ENCODE measurements at regions not wholly inside any gene's neighbourhood (a gene's known extent, or its start where the extent isn't known, plus 50 kb on each side); places are given as distances from the start of the nearest gene placed in this dataset.
A peak's percentile ranks its signal among the peaks of the same experiment; 100 is the strongest.

DNA sequence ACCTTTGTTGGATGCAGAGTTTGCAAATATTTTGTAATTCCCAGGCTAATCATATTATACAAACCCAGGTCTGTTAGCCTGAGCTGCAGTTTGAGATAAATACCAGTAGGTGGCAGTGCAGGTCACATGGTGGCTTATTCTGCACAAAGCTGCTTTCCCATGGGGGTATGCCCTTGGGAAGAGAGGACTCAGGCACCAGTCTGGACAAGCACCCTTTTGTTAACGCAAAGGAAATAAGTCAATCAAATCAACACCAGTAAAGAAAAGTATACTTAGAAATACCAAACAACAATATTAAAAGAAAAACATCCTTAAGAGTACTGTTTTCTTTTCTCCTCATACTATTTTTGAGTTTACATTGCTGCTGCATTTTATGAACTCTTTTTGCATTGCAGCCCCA is 389.0 kb upstream of the ZFP42 start:
- no peak overlapping the region for H3K4me3 ChIP-seq
- no peaks in the 10 kb centered on the region for H3K4me1 ChIP-seq (ENCODE audit: low read depth)
- TF ChIP-seq, protein P1, sequence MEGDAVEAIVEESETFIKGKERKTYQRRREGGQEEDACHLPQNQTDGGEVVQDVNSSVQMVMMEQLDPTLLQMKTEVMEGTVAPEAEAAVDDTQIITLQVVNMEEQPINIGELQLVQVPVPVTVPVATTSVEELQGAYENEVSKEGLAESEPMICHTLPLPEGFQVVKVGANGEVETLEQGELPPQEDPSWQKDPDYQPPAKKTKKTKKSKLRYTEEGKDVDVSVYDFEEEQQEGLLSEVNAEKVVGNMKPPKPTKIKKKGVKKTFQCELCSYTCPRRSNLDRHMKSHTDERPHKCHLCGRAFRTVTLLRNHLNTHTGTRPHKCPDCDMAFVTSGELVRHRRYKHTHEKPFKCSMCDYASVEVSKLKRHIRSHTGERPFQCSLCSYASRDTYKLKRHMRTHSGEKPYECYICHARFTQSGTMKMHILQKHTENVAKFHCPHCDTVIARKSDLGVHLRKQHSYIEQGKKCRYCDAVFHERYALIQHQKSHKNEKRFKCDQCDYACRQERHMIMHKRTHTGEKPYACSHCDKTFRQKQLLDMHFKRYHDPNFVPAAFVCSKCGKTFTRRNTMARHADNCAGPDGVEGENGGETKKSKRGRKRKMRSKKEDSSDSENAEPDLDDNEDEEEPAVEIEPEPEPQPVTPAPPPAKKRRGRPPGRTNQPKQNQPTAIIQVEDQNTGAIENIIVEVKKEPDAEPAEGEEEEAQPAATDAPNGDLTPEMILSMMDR (IDR thresholded peaks at IDR 0.05), result peak; percentile 76
- DNase-seq (peak in 1 of 3 donors; percentile 35), ATAC-seq (peak; percentile 67)
- intact Hi-C loops (cut with DNase I, micrococcal nuclease), result no loop called here
- no peaks in the 10 kb centered on the region for H3K9me3 ChIP-seq
- H3K36me3 ChIP-seq (ENCODE audit: low read depth), result no peaks in the 10 kb centered on the region

DNA sequence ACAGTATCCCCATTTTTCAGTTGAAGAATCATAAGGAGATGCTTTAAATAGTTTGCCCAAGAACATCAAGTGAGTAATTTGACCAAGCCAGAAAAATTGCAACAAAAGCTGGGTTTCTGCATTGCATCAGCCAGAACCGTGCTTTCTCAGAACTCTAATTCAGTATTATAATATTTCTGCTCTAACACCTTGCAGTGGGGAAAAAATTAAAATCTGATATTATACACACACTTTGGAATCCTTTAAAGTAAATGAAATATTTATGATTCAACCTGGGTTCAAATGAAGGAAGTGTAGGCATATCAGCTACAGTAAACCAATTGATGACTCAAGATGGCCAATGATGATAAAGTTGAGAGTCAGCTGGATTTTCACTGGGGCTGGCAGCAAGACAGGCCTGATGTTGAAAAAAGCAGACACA is 387.6 kb upstream of the ZFP42 start:
- ATAC-seq (no peak), DNase-seq (no peak)
- H3K36me3 ChIP-seq (ENCODE audit: low read depth), result no peaks in the 10 kb centered on the region
- H3K4me1 ChIP-seq (ENCODE audit: low read depth), result no peaks in the 10 kb centered on the region
- H3K9me3 ChIP-seq, result no peaks in the 10 kb centered on the region
- H3K4me3 ChIP-seq, result no peak overlapping the region
- intact Hi-C loops (cut with DNase I, micrococcal nuclease), result no loop called here
- TF ChIP-seq, protein P1 (IDR thresholded peaks at IDR 0.05), result no peak

DNA sequence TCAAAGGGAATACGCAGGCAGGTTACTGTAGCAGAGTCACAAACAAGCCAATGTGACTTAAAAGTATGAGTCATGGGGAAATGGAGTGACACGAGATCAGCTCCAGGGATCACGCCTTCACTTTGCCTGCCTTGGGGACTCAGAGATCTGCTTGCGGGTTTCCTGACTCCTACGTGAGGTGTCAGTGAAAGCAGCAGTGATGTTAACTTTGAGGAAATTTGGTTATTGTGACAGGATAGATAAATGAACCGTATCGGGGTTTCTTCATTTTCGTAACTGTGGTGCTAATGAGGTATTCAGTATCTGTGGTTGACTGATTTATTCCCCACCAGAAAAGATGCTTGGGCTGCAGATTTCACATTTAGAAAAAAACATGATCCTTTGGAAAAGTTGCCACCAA is 383.3 kb upstream of the ZFP42 start:
- Histone ChIP-seq H3K4me1 (ENCODE audit: low read depth) (no peaks in the 10 kb centered on the region), H3K36me3 (ENCODE audit: low read depth) (no peaks in the 10 kb centered on the region), H3K4me3 (no peak overlapping the region), H3K9me3 (no peaks in the 10 kb centered on the region)
- intact Hi-C loops (cut with DNase I, micrococcal nuclease), result no loop called here
- DNase-seq (no peak), ATAC-seq (no peak)
- TF ChIP-seq, protein P1 (IDR thresholded peaks at IDR 0.05), result no peak

GRCh38 chr4:187613089-187613839 is 382.3 kb upstream of the ZFP42 start:
- H3K4me1 ChIP-seq (ENCODE audit: low read depth), result no peaks in the 10 kb centered on the region
- no peak for DNase-seq
- H3K36me3 ChIP-seq (ENCODE audit: low read depth), result no peaks in the 10 kb centered on the region
- H3K9me3 ChIP-seq, result no peaks in the 10 kb centered on the region
- intact Hi-C loops (cut with DNase I, micrococcal nuclease), result no loop called here
- ATAC-seq, result no peak
- TF ChIP-seq, protein P1 (IDR thresholded peaks at IDR 0.05), result no peak
- no peak overlapping the region for H3K4me3 ChIP-seq

GRCh38 chr4:187615972-187616371 is 379.6 kb upstream of the ZFP42 start:
- H3K4me3 ChIP-seq, result no peak overlapping the region
- no peaks in the 10 kb centered on the region for H3K9me3 ChIP-seq
- intact Hi-C loops (cut with DNase I, micrococcal nuclease), result no loop called here
- TF ChIP-seq, protein P1 (IDR thresholded peaks at IDR 0.05), result no peak
- DNase-seq (no peak), ATAC-seq (no peak)
- no peaks in the 10 kb centered on the region for H3K36me3 ChIP-seq (ENCODE audit: low read depth)
- H3K4me1 ChIP-seq (ENCODE audit: low read depth), result no peaks in the 10 kb centered on the region
